OCI-M1 (cell line): ENCODE measurements at regions not wholly inside any gene's neighbourhood (a gene's known extent, or its start where the extent isn't known, plus 50 kb on each side); places are given as distances from the start of the nearest gene placed in this dataset.
"Not testable (repeated sequence)": the region's sequence is repeated elsewhere in the genome, so short reads cannot be mapped to it uniquely, and the experiment has no call there.

Experiments
- DNase-seq: peaks from one replicate; lab custom pipeline; 2025; lab: John Stamatoyannopoulos, UW

- no peak for DNase-seq
Measured at GRCh38 chr4:43619219-43619618, 726.7 kb downstream of the GRXCR1 start.

GRCh38 chr4:43637893-43638292 is 745.4 kb downstream of the GRXCR1 start:
- not testable (repeated sequence) for DNase-seq

GRCh38 chr4:43651991-43652390 is 759.5 kb downstream of the GRXCR1 start:
- no peak for DNase-seq

GRCh38 chr4:43659547-43659946 is 767.0 kb downstream of the GRXCR1 start:
- DNase-seq: not testable (repeated sequence)

GRCh38 chr4:43672265-43672885 is 776.2 kb downstream of the KCTD8 start:
- not testable (repeated sequence) for DNase-seq

- DNase-seq: no peak
Measured at GRCh38 chr4:43680421-43680820, 768.2 kb downstream of the KCTD8 start.

- no peak for DNase-seq
Measured at GRCh38 chr4:43682551-43682950, 766.1 kb downstream of the KCTD8 start.

GRCh38 chr4:43690116-43690515 is 758.5 kb downstream of the KCTD8 start:
- DNase-seq: no peak

- no peak for DNase-seq
Measured at GRCh38 chr4:43693876-43694275, 754.7 kb downstream of the KCTD8 start.

- peak; percentile 23 for DNase-seq
Measured at GRCh38 chr4:43709443-43709842, 739.2 kb downstream of the KCTD8 start.

GRCh38 chr4:43716721-43717395 is 731.8 kb downstream of the KCTD8 start:
- DNase-seq: no peak

- no peak for DNase-seq
Measured at GRCh38 chr4:43718369-43718768, 730.2 kb downstream of the KCTD8 start.

GRCh38 chr4:43732829-43733426 is 715.7 kb downstream of the KCTD8 start:
- DNase-seq: no peak

GRCh38 chr4:43742083-43742482 is 706.5 kb downstream of the KCTD8 start:
- DNase-seq: no peak

- DNase-seq: no peak
Measured at GRCh38 chr4:43754566-43754965, 694.0 kb downstream of the KCTD8 start.

- DNase-seq: no peak
Measured at GRCh38 chr4:43757147-43757546, 691.5 kb downstream of the KCTD8 start.

GRCh38 chr4:43758836-43759235 is 689.8 kb downstream of the KCTD8 start:
- no peak for DNase-seq

- DNase-seq: peak; percentile 23
Measured at GRCh38 chr4:43763029-43763610, 685.5 kb downstream of the KCTD8 start.

GRCh38 chr4:43765514-43765913 is 683.1 kb downstream of the KCTD8 start:
- DNase-seq: no peak

GRCh38 chr4:43766648-43767047 is 682.0 kb downstream of the KCTD8 start:
- DNase-seq: no peak

- peak; percentile 55 for DNase-seq
Measured at GRCh38 chr4:43776371-43776770, 672.2 kb downstream of the KCTD8 start.

GRCh38 chr4:43778187-43778915 is 670.3 kb downstream of the KCTD8 start:
- DNase-seq: peak; percentile 67
